GM18502 (cell line): ENCODE measurements at regions not wholly inside any gene's neighbourhood (a gene's known extent, or its start where the extent isn't known, plus 50 kb on each side); places are given as distances from the start of the nearest gene placed in this dataset.
"Not testable (repeated sequence)": the region's sequence is repeated elsewhere in the genome, so short reads cannot be mapped to it uniquely, and the experiment has no call there.

ENCODE experiments used
- ATAC-seq: cut with Tn5 transposase; IDR thresholded peaks from one replicate; pipeline ENCODE4 v1.9.1; 2021; ENCODE audit warnings: mild to moderate bottlenecking; ENCODE audit not compliant: unreplicated experiment, poor library complexity

GRCh38 chr4:138113819-138114400 is 128.2 kb downstream of the SLC7A11 start:
- ATAC-seq: peak; percentile 27

GRCh38 chr4:138112890-138113289 is 129.3 kb downstream of the SLC7A11 start:
- ATAC-seq: not testable (repeated sequence)

GRCh38 chr4:138112389-138112788 is 129.8 kb downstream of the SLC7A11 start:
- ATAC-seq: no peak

GRCh38 chr4:138111462-138112000 is 130.6 kb downstream of the SLC7A11 start:
- ATAC-seq: no peak

DNA sequence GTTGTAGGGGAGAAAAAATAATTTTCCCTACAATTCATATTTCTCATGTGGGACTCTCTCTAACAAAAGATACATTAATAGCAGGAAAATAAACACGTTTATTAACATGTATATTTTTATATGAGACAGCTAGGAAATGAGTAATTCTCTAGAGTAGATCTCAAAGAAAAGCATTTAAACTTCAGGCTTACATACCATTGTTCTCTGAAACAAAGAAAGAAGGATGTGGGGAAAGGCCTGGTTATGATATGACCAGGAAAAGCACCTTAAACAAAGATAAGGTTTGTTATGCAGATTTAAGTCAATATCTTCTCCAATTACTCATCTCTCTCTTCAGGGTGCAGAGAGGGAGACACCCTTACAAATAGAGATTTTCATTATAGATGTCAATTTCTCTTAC is 131.3 kb downstream of the SLC7A11 start:
- peak; percentile 43 for ATAC-seq

DNA sequence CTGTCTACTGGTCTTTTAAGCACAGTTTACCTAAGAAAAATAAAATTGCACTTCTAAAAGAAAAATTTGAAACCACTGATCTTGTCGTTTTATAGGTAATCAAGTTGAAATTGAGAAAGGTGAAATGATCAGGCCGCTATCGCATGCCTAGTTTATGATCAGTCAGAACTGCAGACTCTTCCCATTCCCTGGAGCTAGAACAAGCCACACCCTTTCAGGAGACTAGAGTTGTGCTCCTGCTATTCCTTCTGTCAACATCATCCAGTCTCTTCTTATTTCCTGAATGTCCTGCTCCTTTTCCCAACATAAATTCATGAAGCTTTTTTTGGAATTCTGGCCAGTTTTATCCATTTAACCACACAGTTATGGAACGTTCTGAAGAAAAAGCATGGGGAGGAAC is 135.1 kb downstream of the SLC7A11 start:
- no peak for ATAC-seq

- ATAC-seq: no peak
Measured at GRCh38 chr4:138105331-138105730, 136.8 kb downstream of the SLC7A11 start.

- no peak for ATAC-seq
Measured at GRCh38 chr4:138104284-138104680, 137.9 kb downstream of the SLC7A11 start.

- ATAC-seq: no peak
Measured at GRCh38 chr4:138103597-138104283, 138.4 kb downstream of the SLC7A11 start.

DNA sequence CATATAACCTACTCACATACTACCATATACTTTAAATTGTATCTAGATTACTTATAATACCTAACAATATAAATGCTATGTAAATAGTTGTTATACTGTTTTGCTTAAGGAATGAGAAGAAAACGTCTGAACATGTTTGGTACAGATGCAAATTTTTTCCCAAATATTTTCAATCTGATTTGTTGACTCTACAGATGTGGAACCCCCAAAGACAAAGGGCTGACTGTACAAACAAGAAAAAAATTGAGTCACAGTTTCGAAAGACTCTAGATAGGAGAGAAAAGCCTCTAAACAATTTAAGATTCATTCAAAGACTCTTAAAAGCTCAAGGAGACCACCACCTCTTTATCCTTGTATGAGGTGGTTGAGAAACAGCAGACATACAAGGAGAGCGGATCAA is 142.8 kb downstream of the SLC7A11 start:
- ATAC-seq: no peak

- no peak for ATAC-seq
Measured at GRCh38 chr4:138097912-138098600, 144.1 kb downstream of the SLC7A11 start.

- no peak for ATAC-seq
Measured at GRCh38 chr4:138096384-138097062, 145.6 kb downstream of the SLC7A11 start.

GRCh38 chr4:138095378-138095777 is 146.8 kb downstream of the SLC7A11 start:
- ATAC-seq: no peak

DNA sequence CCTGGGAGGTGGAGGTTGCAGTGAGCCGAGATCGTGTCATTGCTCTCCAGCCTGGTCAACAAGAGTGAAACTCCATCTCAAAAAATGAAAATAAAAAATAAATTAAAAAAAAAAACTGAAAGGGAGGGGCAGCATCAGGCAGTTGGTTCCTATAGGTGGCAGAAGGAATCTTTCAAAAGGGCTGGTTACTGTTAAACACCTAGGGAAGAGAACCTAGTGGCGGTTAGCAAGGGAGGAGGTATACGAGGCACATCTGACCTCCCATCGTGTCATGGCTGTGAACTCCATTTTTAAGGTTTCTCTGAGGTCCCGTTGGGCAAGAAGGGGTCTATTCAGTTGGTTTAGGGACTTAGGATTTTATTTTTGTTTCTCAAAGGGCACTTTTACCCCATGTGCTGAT is 150.1 kb downstream of the SLC7A11 start:
- ATAC-seq: no peak

GRCh38 chr4:138090918-138091676 is 151.1 kb downstream of the SLC7A11 start:
- no peak for ATAC-seq

DNA sequence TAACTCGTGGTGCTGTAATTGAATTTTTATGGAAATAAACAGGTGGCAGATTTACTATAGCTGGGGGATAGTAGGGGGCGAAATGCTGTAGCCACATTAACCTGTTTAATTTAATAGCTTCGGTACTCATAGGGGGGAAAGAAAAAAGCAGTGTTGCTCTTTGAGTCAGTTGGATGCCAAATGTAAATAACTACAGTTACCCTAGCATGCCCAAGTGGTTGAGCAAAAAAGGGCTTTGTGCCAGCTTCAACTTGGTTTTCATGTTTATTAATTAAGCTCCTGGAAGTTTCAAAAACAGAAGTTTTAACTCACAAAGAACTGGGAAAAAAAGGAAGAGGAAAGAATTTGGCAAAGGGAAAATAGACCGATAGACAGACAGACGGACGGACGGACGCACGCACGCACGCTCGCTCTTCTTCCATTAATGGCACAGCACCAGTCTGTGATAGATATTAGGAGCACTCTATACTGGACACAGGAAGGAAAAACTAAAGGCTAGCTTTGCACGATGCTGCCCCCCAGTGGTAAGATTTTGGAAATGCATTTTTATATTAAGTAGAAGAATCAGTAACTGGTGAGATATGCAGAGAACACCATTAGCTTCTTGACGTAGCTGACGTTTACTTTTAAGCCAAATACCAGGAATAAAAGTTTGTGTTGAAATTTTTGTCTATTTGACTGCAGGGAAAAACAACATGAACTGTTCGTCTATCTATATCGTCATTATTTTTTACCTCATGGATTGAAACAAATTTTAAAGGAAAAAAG is 151.8 kb downstream of the SLC7A11 start:
- ATAC-seq: peak; percentile 88

DNA sequence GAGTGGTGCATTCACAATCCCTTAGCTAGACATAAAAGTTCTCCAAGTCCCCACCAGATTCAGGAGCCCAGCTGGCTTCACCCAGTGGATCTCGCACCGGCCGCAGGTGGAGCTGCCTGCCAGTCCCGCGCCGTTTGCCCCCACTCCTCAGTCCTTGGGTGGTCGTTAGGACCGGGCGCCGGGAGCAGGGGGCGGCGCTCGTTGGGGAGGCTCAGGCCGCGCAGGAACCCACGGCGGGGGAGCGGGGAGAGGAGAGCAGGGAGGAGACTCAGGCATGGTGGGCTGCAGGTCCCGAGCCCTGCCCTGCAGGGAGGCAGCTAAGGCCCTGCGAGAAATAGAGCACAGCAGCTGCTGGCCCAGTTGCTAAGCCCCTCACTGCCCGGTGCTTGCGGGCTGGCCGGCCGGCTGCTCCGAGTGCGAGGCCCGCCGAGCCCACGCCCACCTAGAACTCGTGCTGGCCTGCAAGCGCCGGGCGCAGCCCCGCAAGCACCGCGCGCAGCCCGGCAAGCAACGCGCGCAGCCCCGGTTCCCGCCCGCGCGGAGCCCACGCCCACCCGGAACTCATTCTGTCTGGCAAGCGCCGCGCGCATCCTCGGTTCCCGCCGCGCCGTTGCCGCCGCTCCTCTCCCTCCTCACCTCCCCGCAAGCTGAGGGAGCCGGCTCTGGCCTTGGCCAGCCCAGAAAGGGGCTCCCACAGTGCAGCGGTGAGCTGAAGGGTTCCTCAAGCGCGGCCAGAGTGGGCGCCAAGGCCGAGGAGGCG is 153.5 kb downstream of the SLC7A11 start:
- no peak for ATAC-seq

- no peak for ATAC-seq
Measured at GRCh38 chr4:138087066-138087719, 155.0 kb downstream of the SLC7A11 start.
